ENCODE measurements at regions not wholly inside any gene's neighbourhood (a gene's known extent, or its start where the extent isn't known, plus 50 kb on each side); places are given as distances from the start of the nearest gene placed in this dataset.
A peak's percentile ranks its signal among the peaks of the same experiment; 100 is the strongest.

DNA sequence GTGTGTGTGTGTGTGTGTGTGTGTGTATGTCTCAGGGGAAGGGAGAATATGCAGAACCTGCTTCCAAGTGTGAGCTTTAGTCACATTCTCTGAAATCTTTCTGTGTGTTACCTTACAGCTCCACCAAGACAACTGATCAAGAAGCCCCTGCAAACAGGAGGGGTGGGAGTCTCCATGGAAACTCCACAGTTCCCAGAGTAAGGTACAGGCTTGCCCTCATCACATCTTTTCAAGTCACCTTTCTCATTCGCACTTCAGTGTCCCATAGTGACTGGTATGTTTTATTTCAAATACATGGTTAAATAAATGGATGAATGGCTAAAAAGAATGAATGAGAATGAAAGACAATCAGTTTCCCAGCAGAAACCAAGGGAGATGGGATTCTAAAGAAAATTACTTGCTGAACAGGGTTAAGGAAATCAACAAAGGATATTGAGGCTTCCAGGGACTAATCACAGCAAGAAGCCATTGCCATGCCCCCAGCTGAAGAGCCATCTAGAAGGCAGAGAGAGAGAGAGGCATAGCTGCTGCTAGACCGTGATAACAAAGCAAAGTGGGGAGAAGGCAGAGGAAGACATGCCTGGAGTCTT is 987.2 kb upstream of the CELF4 start:
- Histone ChIP-seq H3K9me3 (ENCODE audit: control insufficient read depth in 2 of 3, insufficient read depth in 1 of 3, low read length in 3 of 3) (no peaks in the 10 kb centered on the region), H3K4me1 (ENCODE audit: control insufficient read depth in 2 of 3, insufficient read depth in 2 of 3, low read depth in 1 of 3, low read length in 3 of 3) (no peaks in the 10 kb centered on the region), H3K27ac (ENCODE audit: low read depth in 2 of 2, low read length in 2 of 2) (no peak overlapping the region), H3K9ac (ENCODE audit: low read length in 3 of 3) (no peak overlapping the region), H3K4me3 (ENCODE audit: low read length in 3 of 3) (no peak overlapping the region), H3K27me3 (ENCODE audit: control insufficient read depth, insufficient read depth, low read length) (no peaks in the 10 kb centered on the region), H3K36me3 (ENCODE audit: control insufficient read depth in 2 of 3, insufficient read depth in 3 of 3, low read length in 3 of 3) (no peaks in the 10 kb centered on the region)
- DNase-seq (no peak), FAIRE-seq (no peak)
- no peak for TF ChIP-seq CTCF (IDR thresholded peaks at IDR 0.05; ENCODE audit: borderline replicate concordance, extremely low read depth, insufficient read depth)
- intact Hi-C loops (cut with DNase I): no loop called here

DNA sequence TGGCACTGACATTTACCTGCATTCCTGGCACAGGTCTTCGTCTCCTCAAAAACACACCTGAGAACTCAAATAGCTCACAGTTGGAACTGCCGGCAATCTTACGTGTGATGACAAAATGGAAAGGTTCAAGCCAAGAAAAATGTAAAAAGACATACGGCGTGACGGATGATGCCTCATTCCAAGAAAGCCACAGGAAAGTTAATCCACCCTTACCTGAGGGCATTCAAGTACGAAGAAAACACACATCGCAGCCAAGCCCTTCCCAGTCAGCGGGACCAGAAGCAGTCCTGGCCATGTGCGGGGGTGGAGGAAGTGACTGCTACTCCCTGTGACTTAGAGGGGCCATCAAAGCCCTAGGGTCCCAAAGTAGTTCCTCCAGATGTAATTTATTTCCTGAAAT is 986.3 kb upstream of the CELF4 start:
- intact Hi-C loops (cut with DNase I): no loop called here
- Histone ChIP-seq H3K27ac (ENCODE audit: low read depth in 2 of 2, low read length in 2 of 2) (no peak overlapping the region), H3K36me3 (ENCODE audit: control insufficient read depth in 2 of 3, insufficient read depth in 3 of 3, low read length in 3 of 3) (no peaks in the 10 kb centered on the region), H3K4me1 (ENCODE audit: control insufficient read depth in 2 of 3, insufficient read depth in 2 of 3, low read depth in 1 of 3, low read length in 3 of 3) (no peaks in the 10 kb centered on the region), H3K9me3 (ENCODE audit: control insufficient read depth in 2 of 3, insufficient read depth in 1 of 3, low read length in 3 of 3) (no peaks in the 10 kb centered on the region), H3K4me3 (ENCODE audit: low read length in 3 of 3) (no peak overlapping the region), H3K9ac (ENCODE audit: low read length in 3 of 3) (no peak overlapping the region), H3K27me3 (ENCODE audit: control insufficient read depth, insufficient read depth, low read length) (no peaks in the 10 kb centered on the region)
- FAIRE-seq (no peak), DNase-seq (no peak)
- TF ChIP-seq CTCF (IDR thresholded peaks at IDR 0.05; ENCODE audit: borderline replicate concordance, extremely low read depth, insufficient read depth): no peak

DNA sequence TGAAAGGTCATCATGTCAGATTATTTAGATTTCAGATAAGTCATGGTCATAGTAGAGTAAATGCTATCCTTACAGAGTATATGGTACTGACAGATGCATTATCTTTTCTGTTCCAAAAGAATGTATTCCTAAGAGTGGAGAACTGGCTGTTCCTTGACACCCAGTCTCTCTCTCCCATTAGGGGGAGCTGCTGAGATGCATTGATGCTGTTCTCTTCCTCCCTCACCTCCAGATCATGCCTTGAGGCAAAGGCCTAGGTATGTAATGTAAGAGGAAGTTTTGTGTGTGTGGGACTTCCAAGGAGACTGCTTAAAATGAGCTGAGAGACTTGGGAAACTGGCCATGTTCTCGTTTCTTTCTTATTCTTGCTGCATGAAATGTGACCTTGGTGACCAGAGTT is 979.5 kb upstream of the CELF4 start:
- H3K27me3 ChIP-seq (ENCODE audit: control insufficient read depth, insufficient read depth, low read length): no peaks in the 10 kb centered on the region
- no peaks in the 10 kb centered on the region for H3K36me3 ChIP-seq (ENCODE audit: control insufficient read depth in 2 of 3, insufficient read depth in 3 of 3, low read length in 3 of 3)
- no peak overlapping the region for H3K4me3 ChIP-seq (ENCODE audit: low read length in 3 of 3)
- no peak for TF ChIP-seq CTCF (IDR thresholded peaks at IDR 0.05; ENCODE audit: borderline replicate concordance, extremely low read depth, insufficient read depth)
- no peak overlapping the region for H3K9ac ChIP-seq (ENCODE audit: low read length in 3 of 3)
- intact Hi-C loops (cut with DNase I): no loop called here
- H3K4me1 ChIP-seq (ENCODE audit: control insufficient read depth in 2 of 3, insufficient read depth in 2 of 3, low read depth in 1 of 3, low read length in 3 of 3): no peaks in the 10 kb centered on the region
- H3K27ac ChIP-seq (ENCODE audit: low read depth in 2 of 2, low read length in 2 of 2): no peak overlapping the region
- FAIRE-seq (no peak), DNase-seq (peak in 1 of 5 donors; percentile 37)
- H3K9me3 ChIP-seq (ENCODE audit: control insufficient read depth in 2 of 3, insufficient read depth in 1 of 3, low read length in 3 of 3): peaks cover 0 to 3% (median 0%) of the 10 kb centered on the region in 3 donors

GRCh38 chr18:38539856-38540255 is 974.3 kb upstream of the CELF4 start:
- Histone ChIP-seq H3K4me3 (ENCODE audit: low read length in 3 of 3) (no peak overlapping the region), H3K36me3 (ENCODE audit: control insufficient read depth in 2 of 3, insufficient read depth in 3 of 3, low read length in 3 of 3) (no peaks in the 10 kb centered on the region), H3K9ac (ENCODE audit: low read length in 3 of 3) (no peak overlapping the region), H3K27ac (ENCODE audit: low read depth in 2 of 2, low read length in 2 of 2) (no peak overlapping the region), H3K9me3 (ENCODE audit: control insufficient read depth in 2 of 3, insufficient read depth in 1 of 3, low read length in 3 of 3) (peaks cover 0 to 3% (median 0%) of the 10 kb centered on the region in 3 donors), H3K27me3 (ENCODE audit: control insufficient read depth, insufficient read depth, low read length) (no peaks in the 10 kb centered on the region), H3K4me1 (ENCODE audit: control insufficient read depth in 2 of 3, insufficient read depth in 2 of 3, low read depth in 1 of 3, low read length in 3 of 3) (no peaks in the 10 kb centered on the region)
- no peak for FAIRE-seq
- no peak for TF ChIP-seq CTCF (IDR thresholded peaks at IDR 0.05; ENCODE audit: borderline replicate concordance, extremely low read depth, insufficient read depth)
- no peak for DNase-seq
- intact Hi-C loops (cut with DNase I): no loop called here
